NCI-H2227 treated with DMSO at 0.1 percent for 48 hours (cell line): ENCODE measurements at regions not wholly inside any gene's neighbourhood (a gene's known extent, or its start where the extent isn't known, plus 50 kb on each side); places are given as distances from the start of the nearest gene placed in this dataset.
"Not testable (repeated sequence)": the region's sequence is repeated elsewhere in the genome, so short reads cannot be mapped to it uniquely, and the experiment has no call there.

ENCODE experiments used
- DNase-seq: peaks from one replicate; lab custom pipeline; 2025; lab: John Stamatoyannopoulos, UW

GRCh38 chr2:2662847-2663356, 331.8 kb upstream of the MYT1L start:
- no peak for DNase-seq

GRCh38 chr2:2662037-2662846, 331.2 kb upstream of the MYT1L start:
- no peak for DNase-seq

- DNase-seq, result no peak
These were observed 329.8 kb upstream of the MYT1L start for GRCh38 chr2:2660789-2661355.

- no peak for DNase-seq
These were observed 326.3 kb upstream of the MYT1L start for GRCh38 chr2:2657121-2657962.

- DNase-seq, result peak; percentile 33
These were observed 325.3 kb upstream of the MYT1L start for GRCh38 chr2:2656115-2657011.

- peak; percentile 4 for DNase-seq
These were observed 324.5 kb upstream of the MYT1L start for GRCh38 chr2:2655453-2656114.

GRCh38 chr2:2653231-2653630, 322.2 kb upstream of the MYT1L start:
- DNase-seq, result no peak

- no peak for DNase-seq
These were observed 319.7 kb upstream of the MYT1L start for GRCh38 chr2:2650608-2651375.

GRCh38 chr2:2649109-2650072, 318.3 kb upstream of the MYT1L start:
- DNase-seq, result no peak

- no peak for DNase-seq
These were observed 317.0 kb upstream of the MYT1L start for GRCh38 chr2:2648094-2648493.

GRCh38 chr2:2647141-2647541, 316.1 kb upstream of the MYT1L start:
- no peak for DNase-seq

- no peak for DNase-seq
These were observed 315.5 kb upstream of the MYT1L start for GRCh38 chr2:2646433-2647051.

GRCh38 chr2:2645162-2645855, 314.2 kb upstream of the MYT1L start:
- no peak for DNase-seq

- not testable (repeated sequence) for DNase-seq
These were observed 313.7 kb upstream of the MYT1L start for GRCh38 chr2:2644751-2645150.

GRCh38 chr2:2644040-2644439, 313.0 kb upstream of the MYT1L start:
- DNase-seq, result no peak

- no peak for DNase-seq
These were observed 312.1 kb upstream of the MYT1L start for GRCh38 chr2:2642906-2643890.
